Loucy (cell line): ENCODE measurements at regions not wholly inside any gene's neighbourhood (a gene's known extent, or its start where the extent isn't known, plus 50 kb on each side); places are given as distances from the start of the nearest gene placed in this dataset.

Experiments
- H2AFZ ChIP-seq: fragments of 200-600 bp; sonication (generic); 2 replicates; pipeline ENCODE4 v1.6.0; 2016; ENCODE audit warnings: antibody characterized with exemption, mild to moderate bottlenecking, low read length, moderate library complexity
- H3F3A ChIP-seq: fragments of 200-600 bp; 2 replicates; pipeline ENCODE4 v1.6.0; 2016; ENCODE audit warnings: antibody characterized with exemption, low read depth, mild to moderate bottlenecking
- H3K27me3 ChIP-seq: fragments of 200-600 bp; sonication (generic); 2 replicates; pipeline ENCODE4 v1.6.1; 2014; ENCODE audit warnings: low read length, mild to moderate bottlenecking; ENCODE audit not compliant: insufficient read depth, poor library complexity, severe bottlenecking
- H3K36me3 ChIP-seq: fragments of 200-600 bp; sonication (generic); 2 replicates; pipeline ENCODE4 v1.6.1; 2016; ENCODE audit warnings: low read length; ENCODE audit not compliant: insufficient read depth
- H3K4me1 ChIP-seq: fragments of 200-600 bp; sonication (generic); 2 replicates; pipeline ENCODE4 v1.5.1; 2014; ENCODE audit warnings: low read length, mild to moderate bottlenecking; ENCODE audit not compliant: insufficient read depth, poor library complexity, severe bottlenecking
- H3K4me2 ChIP-seq: fragments of 200-600 bp; sonication (generic); 2 replicates; pipeline ENCODE4 v1.6.0; 2014; ENCODE audit warnings: antibody characterized with exemption, low read length, low read depth, mild to moderate bottlenecking; ENCODE audit not compliant: poor library complexity, severe bottlenecking
- H3K4me3 ChIP-seq: fragments of 200-600 bp; sonication (generic); 2 replicates; pipeline ENCODE4 v1.5.1; 2014; ENCODE audit warnings: low read length, mild to moderate bottlenecking, mixed read lengths; ENCODE audit not compliant: poor library complexity, severe bottlenecking
- H3K79me2 ChIP-seq: fragments of 200-600 bp; sonication (generic); 2 replicates; pipeline ENCODE4 v1.6.1; 2014; ENCODE audit warnings: low read length; ENCODE audit not compliant: insufficient read depth
- H3K9ac ChIP-seq: fragments of 200-600 bp; sonication (generic); 2 replicates; pipeline ENCODE4 v1.6.0; 2014; ENCODE audit warnings: mild to moderate bottlenecking, low read depth, low read length, moderate library complexity; ENCODE audit not compliant: poor library complexity, severe bottlenecking
- H3K9me2 ChIP-seq: fragments of 200-600 bp; sonication (generic); replicated peaks from 2 replicates; pipeline ENCODE4 v1.6.1; 2016; ENCODE audit warnings: low read depth, low read length, mixed read lengths
- H3K9me3 ChIP-seq: fragments of 200-600 bp; sonication (generic); 2 replicates; pipeline ENCODE4 v1.6.1; 2014; ENCODE audit warnings: mild to moderate bottlenecking, antibody characterized with exemption, low read length, low read depth; ENCODE audit not compliant: insufficient read depth
- H4K20me1 ChIP-seq: fragments of 200-600 bp; sonication (generic); 2 replicates; pipeline ENCODE4 v1.6.0; 2014; ENCODE audit warnings: antibody characterized with exemption, low read length, mild to moderate bottlenecking; ENCODE audit not compliant: insufficient read depth, poor library complexity, severe bottlenecking
- EZH2phosphoT487 ChIP-seq: fragments of 200-600 bp; IDR thresholded peaks from 2 replicates; pipeline ENCODE4 v1.6.1; 2018; ENCODE audit warnings: antibody characterized with exemption, mild to moderate bottlenecking, moderate library complexity, borderline replicate concordance
- TF ChIP-seq, protein P1 (sequence below): fragments of 200-600 bp; sonication (generic); conservative IDR thresholded peaks from 2 replicates; pipeline ENCODE4 v1.5.1; 2014; ENCODE audit warnings: mild to moderate bottlenecking, antibody characterized with exemption, low read length

DNA sequence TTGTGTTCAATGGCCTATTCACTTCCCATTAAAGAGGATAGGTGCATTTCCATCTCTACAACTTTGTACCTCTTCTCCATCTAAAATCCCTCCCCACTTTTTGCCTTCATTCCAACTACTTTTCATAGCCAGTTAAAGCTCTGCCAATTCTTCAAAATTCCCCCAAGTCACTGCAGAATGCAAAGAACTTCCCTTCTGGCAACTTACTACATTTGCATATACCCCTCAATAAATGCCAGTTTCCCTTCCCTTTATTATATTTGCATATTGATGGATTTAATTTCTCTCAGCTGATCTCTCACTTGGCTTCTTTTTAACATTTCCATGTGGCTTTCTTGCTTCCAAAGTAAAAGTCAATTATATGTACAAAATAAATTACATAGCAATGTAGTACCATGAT lies 393.4 kb downstream of the HACE1 start:
- H3K79me2 ChIP-seq: no peaks in the 10 kb centered on the region
- no peaks in the 10 kb centered on the region for H3K36me3 ChIP-seq
- no peaks in the 10 kb centered on the region for H4K20me1 ChIP-seq
- no peaks in the 10 kb centered on the region for H3F3A ChIP-seq
- no peak overlapping the region for H3K4me3 ChIP-seq
- no peaks in the 10 kb centered on the region for H3K9me3 ChIP-seq
- TF ChIP-seq, protein P1, sequence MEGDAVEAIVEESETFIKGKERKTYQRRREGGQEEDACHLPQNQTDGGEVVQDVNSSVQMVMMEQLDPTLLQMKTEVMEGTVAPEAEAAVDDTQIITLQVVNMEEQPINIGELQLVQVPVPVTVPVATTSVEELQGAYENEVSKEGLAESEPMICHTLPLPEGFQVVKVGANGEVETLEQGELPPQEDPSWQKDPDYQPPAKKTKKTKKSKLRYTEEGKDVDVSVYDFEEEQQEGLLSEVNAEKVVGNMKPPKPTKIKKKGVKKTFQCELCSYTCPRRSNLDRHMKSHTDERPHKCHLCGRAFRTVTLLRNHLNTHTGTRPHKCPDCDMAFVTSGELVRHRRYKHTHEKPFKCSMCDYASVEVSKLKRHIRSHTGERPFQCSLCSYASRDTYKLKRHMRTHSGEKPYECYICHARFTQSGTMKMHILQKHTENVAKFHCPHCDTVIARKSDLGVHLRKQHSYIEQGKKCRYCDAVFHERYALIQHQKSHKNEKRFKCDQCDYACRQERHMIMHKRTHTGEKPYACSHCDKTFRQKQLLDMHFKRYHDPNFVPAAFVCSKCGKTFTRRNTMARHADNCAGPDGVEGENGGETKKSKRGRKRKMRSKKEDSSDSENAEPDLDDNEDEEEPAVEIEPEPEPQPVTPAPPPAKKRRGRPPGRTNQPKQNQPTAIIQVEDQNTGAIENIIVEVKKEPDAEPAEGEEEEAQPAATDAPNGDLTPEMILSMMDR: no peak
- no peak for TF ChIP-seq EZH2phosphoT487
- no peak overlapping the region for H3K9ac ChIP-seq
- H3K4me1 ChIP-seq: no peaks in the 10 kb centered on the region
- no peaks in the 10 kb centered on the region for H3K9me2 ChIP-seq
- H3K4me2 ChIP-seq: no peak overlapping the region
- H3K27me3 ChIP-seq: no peaks in the 10 kb centered on the region
- no peak overlapping the region for H2AFZ ChIP-seq

DNA sequence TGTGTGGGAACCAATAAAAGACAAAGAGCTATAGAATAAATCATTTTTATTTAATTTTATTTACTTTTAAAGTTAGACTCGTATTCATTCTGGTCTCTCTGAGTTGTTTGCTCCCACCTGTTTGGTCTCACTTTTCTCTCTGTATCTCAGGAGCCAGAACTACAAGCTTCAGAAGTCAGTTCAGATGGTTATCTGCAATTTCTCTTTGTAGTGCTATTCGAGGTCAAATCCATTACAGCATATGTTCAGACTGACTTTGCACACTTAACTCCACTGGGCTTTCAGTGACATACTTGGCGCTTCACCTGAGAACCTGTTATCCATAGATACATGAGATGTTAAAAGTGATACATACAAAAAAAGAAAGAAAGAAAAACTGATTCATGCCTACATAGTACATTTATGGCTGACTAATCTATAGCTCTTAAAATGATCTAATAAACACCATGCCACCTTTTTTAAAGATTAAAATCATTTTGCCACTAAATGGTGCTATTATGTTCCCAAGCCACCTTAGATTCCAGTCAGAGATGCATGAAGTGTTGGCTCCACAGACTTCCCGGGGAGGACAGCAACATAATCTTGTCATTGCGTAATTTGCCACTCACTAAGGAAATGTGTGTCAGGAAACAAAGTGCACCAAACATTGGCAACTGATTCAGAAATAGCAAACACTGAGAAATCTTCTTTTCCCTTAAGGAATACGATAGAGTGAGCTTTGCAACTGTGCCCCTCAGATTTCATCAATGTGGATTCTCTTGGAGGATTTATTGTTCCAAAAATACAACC lies 396.7 kb downstream of the HACE1 start:
- H3K4me2 ChIP-seq: no peak overlapping the region
- H3K79me2 ChIP-seq: no peaks in the 10 kb centered on the region
- no peaks in the 10 kb centered on the region for H4K20me1 ChIP-seq
- TF ChIP-seq, protein P1: no peak
- no peak for TF ChIP-seq EZH2phosphoT487
- no peaks in the 10 kb centered on the region for H3K9me3 ChIP-seq
- no peaks in the 10 kb centered on the region for H3K9me2 ChIP-seq
- no peak overlapping the region for H3K9ac ChIP-seq
- no peak overlapping the region for H3K4me3 ChIP-seq
- H3K4me1 ChIP-seq: no peaks in the 10 kb centered on the region
- no peaks in the 10 kb centered on the region for H3K36me3 ChIP-seq
- H2AFZ ChIP-seq: no peak overlapping the region
- no peaks in the 10 kb centered on the region for H3F3A ChIP-seq
- H3K27me3 ChIP-seq: no peaks in the 10 kb centered on the region

DNA sequence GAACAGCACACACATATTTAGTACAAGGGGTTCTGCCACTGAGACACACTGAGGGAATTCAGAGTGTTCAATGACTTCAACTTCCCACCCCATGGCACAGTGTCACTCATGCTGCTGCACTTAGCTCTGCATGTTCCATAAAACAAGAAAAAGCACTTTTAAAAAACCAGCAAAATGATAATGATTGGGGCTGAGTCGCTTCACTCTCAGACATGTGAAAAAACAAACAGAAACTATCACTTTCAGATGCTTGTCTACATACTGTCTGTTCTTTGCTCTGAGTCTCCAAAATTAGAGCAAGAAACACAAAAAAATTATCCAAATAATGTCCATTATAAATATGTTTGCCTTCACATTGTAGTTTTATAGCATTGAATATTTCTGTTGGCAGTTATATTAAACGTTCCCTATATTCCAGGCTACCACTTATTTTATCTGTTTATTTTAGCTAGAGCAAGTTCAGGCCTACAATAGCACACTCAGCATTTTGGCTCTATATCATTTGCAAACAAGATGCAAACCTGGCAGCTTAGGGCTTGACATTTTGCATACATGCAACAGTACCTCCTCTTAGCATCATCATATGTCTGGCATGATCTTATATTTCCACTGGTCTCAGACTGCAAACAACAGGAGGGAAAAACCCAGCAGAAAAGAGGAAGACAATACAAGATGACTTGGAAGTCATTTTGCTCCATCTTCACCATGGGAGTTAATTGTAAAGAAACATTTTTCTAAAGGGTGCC lies 398.8 kb downstream of the HACE1 start:
- H3K27me3 ChIP-seq: no peaks in the 10 kb centered on the region
- no peaks in the 10 kb centered on the region for H3K9me3 ChIP-seq
- H3F3A ChIP-seq: no peaks in the 10 kb centered on the region
- H3K4me1 ChIP-seq: no peaks in the 10 kb centered on the region
- H3K9ac ChIP-seq: no peak overlapping the region
- no peak overlapping the region for H3K4me3 ChIP-seq
- H3K36me3 ChIP-seq: no peaks in the 10 kb centered on the region
- no peaks in the 10 kb centered on the region for H3K9me2 ChIP-seq
- no peaks in the 10 kb centered on the region for H3K79me2 ChIP-seq
- H3K4me2 ChIP-seq: no peak overlapping the region
- no peaks in the 10 kb centered on the region for H4K20me1 ChIP-seq
- H2AFZ ChIP-seq: no peak overlapping the region
- no peak for TF ChIP-seq EZH2phosphoT487
- TF ChIP-seq, protein P1: no peak
